ENCODE measurements at regions not wholly inside any gene's neighbourhood (a gene's known extent, or its start where the extent isn't known, plus 50 kb on each side); places are given as distances from the start of the nearest gene placed in this dataset.

GRCh38 chr7:25427721-25428120 lies 199.4 kb upstream of the NPVF start:
- H3K36me3 ChIP-seq (ENCODE audit: control insufficient read depth in 1 of 2, insufficient read depth in 2 of 2, low read length in 2 of 2): no peaks in the 10 kb centered on the region
- no peak overlapping the region for H3K4me3 ChIP-seq (ENCODE audit: low read depth in 1 of 2, low read length in 2 of 2)
- H3K9me3 ChIP-seq (ENCODE audit: control insufficient read depth in 1 of 2, low read length in 2 of 2): no peaks in the 10 kb centered on the region
- no peaks in the 10 kb centered on the region for H3K4me1 ChIP-seq (ENCODE audit: control insufficient read depth in 1 of 2, insufficient read depth in 2 of 2, low read length in 2 of 2)
- H3K27me3 ChIP-seq (ENCODE audit: low read depth, low read length): no peaks in the 10 kb centered on the region
- H3K27ac ChIP-seq (ENCODE audit: low read length): no peak overlapping the region

GRCh38 chr7:25429731-25430130 lies 201.4 kb upstream of the NPVF start:
- H3K4me1 ChIP-seq (ENCODE audit: control insufficient read depth in 1 of 2, insufficient read depth in 2 of 2, low read length in 2 of 2): no peaks in the 10 kb centered on the region
- H3K27ac ChIP-seq (ENCODE audit: low read length): no peak overlapping the region
- no peak overlapping the region for H3K4me3 ChIP-seq (ENCODE audit: low read depth in 1 of 2, low read length in 2 of 2)
- H3K36me3 ChIP-seq (ENCODE audit: control insufficient read depth in 1 of 2, insufficient read depth in 2 of 2, low read length in 2 of 2): no peaks in the 10 kb centered on the region
- H3K27me3 ChIP-seq (ENCODE audit: low read depth, low read length): no peaks in the 10 kb centered on the region
- no peaks in the 10 kb centered on the region for H3K9me3 ChIP-seq (ENCODE audit: control insufficient read depth in 1 of 2, low read length in 2 of 2)

- no peak overlapping the region for H3K27ac ChIP-seq (ENCODE audit: low read length)
- no peak overlapping the region for H3K4me3 ChIP-seq (ENCODE audit: low read depth in 1 of 2, low read length in 2 of 2)
- no peaks in the 10 kb centered on the region for H3K4me1 ChIP-seq (ENCODE audit: control insufficient read depth in 1 of 2, insufficient read depth in 2 of 2, low read length in 2 of 2)
- H3K9me3 ChIP-seq (ENCODE audit: control insufficient read depth in 1 of 2, low read length in 2 of 2): no peaks in the 10 kb centered on the region
- H3K27me3 ChIP-seq (ENCODE audit: low read depth, low read length): no peaks in the 10 kb centered on the region
- H3K36me3 ChIP-seq (ENCODE audit: control insufficient read depth in 1 of 2, insufficient read depth in 2 of 2, low read length in 2 of 2): no peaks in the 10 kb centered on the region
Measured at GRCh38 chr7:25430200-25430931, 202.1 kb upstream of the NPVF start.

- H3K36me3 ChIP-seq (ENCODE audit: control insufficient read depth in 1 of 2, insufficient read depth in 2 of 2, low read length in 2 of 2): no peaks in the 10 kb centered on the region
- H3K27ac ChIP-seq (ENCODE audit: low read length): no peak overlapping the region
- H3K9me3 ChIP-seq (ENCODE audit: control insufficient read depth in 1 of 2, low read length in 2 of 2): no peaks in the 10 kb centered on the region
- no peaks in the 10 kb centered on the region for H3K27me3 ChIP-seq (ENCODE audit: low read depth, low read length)
- H3K4me1 ChIP-seq (ENCODE audit: control insufficient read depth in 1 of 2, insufficient read depth in 2 of 2, low read length in 2 of 2): no peaks in the 10 kb centered on the region
- H3K4me3 ChIP-seq (ENCODE audit: low read depth in 1 of 2, low read length in 2 of 2): no peak overlapping the region
Measured at GRCh38 chr7:25431956-25432450, 203.7 kb upstream of the NPVF start.

GRCh38 chr7:25432807-25433206 lies 204.5 kb upstream of the NPVF start:
- no peak overlapping the region for H3K27ac ChIP-seq (ENCODE audit: low read length)
- H3K9me3 ChIP-seq (ENCODE audit: control insufficient read depth in 1 of 2, low read length in 2 of 2): no peaks in the 10 kb centered on the region
- H3K4me1 ChIP-seq (ENCODE audit: control insufficient read depth in 1 of 2, insufficient read depth in 2 of 2, low read length in 2 of 2): no peaks in the 10 kb centered on the region
- no peak overlapping the region for H3K4me3 ChIP-seq (ENCODE audit: low read depth in 1 of 2, low read length in 2 of 2)
- H3K27me3 ChIP-seq (ENCODE audit: low read depth, low read length): no peaks in the 10 kb centered on the region
- H3K36me3 ChIP-seq (ENCODE audit: control insufficient read depth in 1 of 2, insufficient read depth in 2 of 2, low read length in 2 of 2): no peaks in the 10 kb centered on the region

GRCh38 chr7:25436413-25436812 lies 208.1 kb upstream of the NPVF start:
- Histone ChIP-seq H3K27me3 (ENCODE audit: low read depth, low read length) (no peaks in the 10 kb centered on the region), H3K36me3 (ENCODE audit: control insufficient read depth in 1 of 2, insufficient read depth in 2 of 2, low read length in 2 of 2) (no peaks in the 10 kb centered on the region)

GRCh38 chr7:25437308-25437707 lies 209.0 kb upstream of the NPVF start:
- H3K27me3 ChIP-seq (ENCODE audit: low read depth, low read length): no peaks in the 10 kb centered on the region
- H3K4me1 ChIP-seq (ENCODE audit: control insufficient read depth in 1 of 2, insufficient read depth in 2 of 2, low read length in 2 of 2): no peaks in the 10 kb centered on the region
- no peak overlapping the region for H3K4me3 ChIP-seq (ENCODE audit: low read depth in 1 of 2, low read length in 2 of 2)
- H3K27ac ChIP-seq (ENCODE audit: low read length): no peak overlapping the region
- H3K36me3 ChIP-seq (ENCODE audit: control insufficient read depth in 1 of 2, insufficient read depth in 2 of 2, low read length in 2 of 2): no peaks in the 10 kb centered on the region
- H3K9me3 ChIP-seq (ENCODE audit: control insufficient read depth in 1 of 2, low read length in 2 of 2): peaks cover 0 to 16% of the 10 kb centered on the region in 2 donors

More at GRCh38 chr7:25436413-25436812, 208.1 kb upstream of the NPVF start:
- Histone ChIP-seq H3K9me3 (ENCODE audit: control insufficient read depth in 1 of 2, low read length in 2 of 2) (peaks cover 0 to 12% of the 10 kb centered on the region in 2 donors), H3K27ac (ENCODE audit: low read length) (no peak overlapping the region), H3K4me1 (ENCODE audit: control insufficient read depth in 1 of 2, insufficient read depth in 2 of 2, low read length in 2 of 2) (no peaks in the 10 kb centered on the region), H3K4me3 (ENCODE audit: low read depth in 1 of 2, low read length in 2 of 2) (no peak overlapping the region)

- no peaks in the 10 kb centered on the region for H3K4me1 ChIP-seq (ENCODE audit: control insufficient read depth in 1 of 2, insufficient read depth in 2 of 2, low read length in 2 of 2)
- no peak overlapping the region for H3K4me3 ChIP-seq (ENCODE audit: low read depth in 1 of 2, low read length in 2 of 2)
- H3K27ac ChIP-seq (ENCODE audit: low read length): no peak overlapping the region
- H3K36me3 ChIP-seq (ENCODE audit: control insufficient read depth in 1 of 2, insufficient read depth in 2 of 2, low read length in 2 of 2): no peaks in the 10 kb centered on the region
- peaks cover 0 to 23% of the 10 kb centered on the region in 2 donors for H3K9me3 ChIP-seq (ENCODE audit: control insufficient read depth in 1 of 2, low read length in 2 of 2)
- no peaks in the 10 kb centered on the region for H3K27me3 ChIP-seq (ENCODE audit: low read depth, low read length)
Measured at GRCh38 chr7:25444991-25445390, 216.7 kb upstream of the NPVF start.

GRCh38 chr7:25448301-25448700 lies 220.0 kb upstream of the NPVF start:
- no peak overlapping the region for H3K27ac ChIP-seq (ENCODE audit: low read length)
- no peak overlapping the region for H3K4me3 ChIP-seq (ENCODE audit: low read depth in 1 of 2, low read length in 2 of 2)
- H3K27me3 ChIP-seq (ENCODE audit: low read depth, low read length): no peaks in the 10 kb centered on the region
- peaks cover 0 to 4% of the 10 kb centered on the region in 2 donors for H3K9me3 ChIP-seq (ENCODE audit: control insufficient read depth in 1 of 2, low read length in 2 of 2)
- no peaks in the 10 kb centered on the region for H3K4me1 ChIP-seq (ENCODE audit: control insufficient read depth in 1 of 2, insufficient read depth in 2 of 2, low read length in 2 of 2)
- H3K36me3 ChIP-seq (ENCODE audit: control insufficient read depth in 1 of 2, insufficient read depth in 2 of 2, low read length in 2 of 2): no peaks in the 10 kb centered on the region

- no peaks in the 10 kb centered on the region for H3K9me3 ChIP-seq (ENCODE audit: control insufficient read depth in 1 of 2, low read length in 2 of 2)
- H3K27me3 ChIP-seq (ENCODE audit: low read depth, low read length): no peaks in the 10 kb centered on the region
- H3K36me3 ChIP-seq (ENCODE audit: control insufficient read depth in 1 of 2, insufficient read depth in 2 of 2, low read length in 2 of 2): no peaks in the 10 kb centered on the region
- H3K27ac ChIP-seq (ENCODE audit: low read length): no peak overlapping the region
- H3K4me3 ChIP-seq (ENCODE audit: low read depth in 1 of 2, low read length in 2 of 2): no peak overlapping the region
- H3K4me1 ChIP-seq (ENCODE audit: control insufficient read depth in 1 of 2, insufficient read depth in 2 of 2, low read length in 2 of 2): peaks cover 0 to 11% of the 10 kb centered on the region in 2 donors
Measured at GRCh38 chr7:25454020-25454419, 225.7 kb upstream of the NPVF start.

- H3K4me1 ChIP-seq (ENCODE audit: control insufficient read depth in 1 of 2, insufficient read depth in 2 of 2, low read length in 2 of 2): peaks cover 0 to 11% of the 10 kb centered on the region in 2 donors
- no peaks in the 10 kb centered on the region for H3K9me3 ChIP-seq (ENCODE audit: control insufficient read depth in 1 of 2, low read length in 2 of 2)
- no peak overlapping the region for H3K4me3 ChIP-seq (ENCODE audit: low read depth in 1 of 2, low read length in 2 of 2)
- H3K27ac ChIP-seq (ENCODE audit: low read length): no peak overlapping the region
- H3K27me3 ChIP-seq (ENCODE audit: low read depth, low read length): no peaks in the 10 kb centered on the region
- H3K36me3 ChIP-seq (ENCODE audit: control insufficient read depth in 1 of 2, insufficient read depth in 2 of 2, low read length in 2 of 2): no peaks in the 10 kb centered on the region
Measured at GRCh38 chr7:25454562-25455041, 226.3 kb upstream of the NPVF start.

All from muscle layer of duodenum (tissue), 2 donors.